Stomach (tissue), 8 donors: ENCODE measurements at regions not wholly inside any gene's neighbourhood (a gene's known extent, or its start where the extent isn't known, plus 50 kb on each side); places are given as distances from the start of the nearest gene placed in this dataset.

Experiments used
- DNase-seq, 2 donors: peaks; one replicate each; pipeline versions ENCODE4 v3.0.0 to v3.0.0-alpha.2; 2013 to 2019
- H3K27ac ChIP-seq, 5 donors: fragments of 200-600 bp in 4 of 5; sonication (generic) in 4 of 5; one replicate each; pipeline ENCODE4 v1.5.1; 2013 to 2019; ENCODE audit warnings: mild to moderate bottlenecking in 1 of 5, moderate library complexity in 1 of 5
- H3K27me3 ChIP-seq, 3 donors: fragments of 200-600 bp; sonication (generic); one replicate each; pipeline ENCODE4 v1.5.1; 2017 to 2019; ENCODE audit warnings: mixed run types in 1 of 3
- H3K36me3 ChIP-seq, 4 donors: fragments of 200-600 bp; sonication (generic); 1 replicate in 3 of 4; 2 replicates in 1 of 4; pipeline ENCODE4 v1.5.1; 2016 to 2019
- H3K4me1 ChIP-seq, 4 donors: fragments of 200-600 bp; sonication (generic); one replicate each; pipeline ENCODE4 v1.5.1; 2016 to 2019
- H3K4me3 ChIP-seq, 4 donors: fragments of 200-600 bp; sonication (generic) in 3 of 4; one replicate each; pipeline ENCODE4 v1.5.1; 2016 to 2019; ENCODE audit warnings: mild to moderate bottlenecking in 1 of 4
- H3K9me3 ChIP-seq, 4 donors: fragments of 200-600 bp; sonication (generic); one replicate each; pipeline ENCODE4 v1.5.1; 2016 to 2019
- CTCF ChIP-seq, 7 experiments: fragments of 450-650 bp in 4 of 7; fragments of 200-600 bp in 3 of 7; sonication (generic) in 3 of 7; IDR thresholded peaks; one replicate each; pipeline ENCODE4 v1.5.1; 2016 to 2019; ENCODE audit warnings: antibody characterized with exemption in 7 of 7, control low read depth in 2 of 7, mild to moderate bottlenecking in 1 of 7
- EP300 ChIP-seq: sonication (generic); formaldehyde crosslinking; IDR thresholded peaks from one replicate; pipeline ENCODE4 v1.6.1; 2017; ENCODE audit warnings: antibody characterized with exemption
- POLR2A ChIP-seq, 4 donors: fragments of 450-650 bp; IDR thresholded peaks; one replicate each; pipeline ENCODE4 v1.6.1; 2016; ENCODE audit warnings: antibody characterized with exemption in 4 of 4, control low read depth in 2 of 4, mild to moderate bottlenecking in 1 of 4, moderate library complexity in 1 of 4
- POLR2AphosphoS5 ChIP-seq, 3 donors: sonication (generic); formaldehyde crosslinking; IDR thresholded peaks; one replicate each; pipeline ENCODE4 v1.6.1; 2016; ENCODE audit warnings: antibody characterized with exemption in 3 of 3
- WGBS, 5 donors: extraction: QIAGEN DNeasy Blood & Tissue Kit in 3 of 5; methylation state at CpG; one replicate each; pipeline versions ENCODE4 v1.1.5 to v1.1.7; 2013 to 2018; 5-methylcytosine and 5-hydroxymethylcytosine counted together
- intact Hi-C: fragments of 100-400 bp; cut with DNase I; formaldehyde crosslinking; loops from one replicate; pipeline ENCODE4 v1.15.1; 2023; ENCODE audit warnings: low total_unique reads
- donor health status: healthy with polysubstance abuse.
- donor health status: Bipolar disorder and iron deficiency.
- donor health status: healthy.

- H3K36me3 ChIP-seq = no peaks in the 10 kb centered on the region
- no peak overlapping the region for H3K4me3 ChIP-seq
- no peak overlapping the region for H3K27ac ChIP-seq
- no peaks in the 10 kb centered on the region for H3K4me1 ChIP-seq
- intact Hi-C loops = no loop called here
- peaks cover 0 to 8% (median 4%) of the 10 kb centered on the region in 4 donors for H3K9me3 ChIP-seq
- H3K27me3 ChIP-seq = no peaks in the 10 kb centered on the region
- no peak for DNase-seq
- TF ChIP-seq POLR2AphosphoS5 (IDR thresholded peaks at IDR 0.05) = no peak
- no peak for TF ChIP-seq POLR2A (IDR thresholded peaks at IDR 0.05)
- no peak for TF ChIP-seq EP300
- no peak for TF ChIP-seq CTCF (IDR thresholded peaks at IDR 0.05)
These were observed 1229.4 kb upstream of the FAM98A start for GRCh38 chr2:34828481-34828880.

- Histone ChIP-seq H3K4me3 (no peak overlapping the region), H3K27me3 (no peaks in the 10 kb centered on the region), H3K4me1 (no peaks in the 10 kb centered on the region), H3K36me3 (no peaks in the 10 kb centered on the region), H3K27ac (no peak overlapping the region), H3K9me3 (peaks cover 0 to 8% (median 4%) of the 10 kb centered on the region in 4 donors)
- intact Hi-C loops = no loop called here
- no peak for TF ChIP-seq CTCF (IDR thresholded peaks at IDR 0.05)
- no peak for TF ChIP-seq EP300
- TF ChIP-seq POLR2AphosphoS5 (IDR thresholded peaks at IDR 0.05) = no peak
- no peak for TF ChIP-seq POLR2A (IDR thresholded peaks at IDR 0.05)
- WGBS, 5 donors = 87 to 97% (median 95%) methylated on average over 1 of the region's 1 CpG
- no peak for DNase-seq
These were observed 1228.3 kb upstream of the FAM98A start for GRCh38 chr2:34827398-34827797.

GRCh38 chr2:34825686-34826085, 1226.6 kb upstream of the FAM98A start:
- WGBS, 5 donors = 85 to 89% (median 87%) methylated on average over 4 of the region's 4 CpGs
- intact Hi-C loops = no loop called here

GRCh38 chr2:34822616-34823015, 1223.5 kb upstream of the FAM98A start:
- DNase-seq = no peak

More at GRCh38 chr2:34825686-34826085, 1226.6 kb upstream of the FAM98A start:
- Histone ChIP-seq H3K27ac (no peak overlapping the region), H3K4me1 (no peaks in the 10 kb centered on the region), H3K4me3 (no peak overlapping the region), H3K9me3 (peaks cover 0 to 8% (median 4%) of the 10 kb centered on the region in 4 donors), H3K27me3 (no peaks in the 10 kb centered on the region), H3K36me3 (no peaks in the 10 kb centered on the region)
- no peak for DNase-seq
- TF ChIP-seq POLR2AphosphoS5 (IDR thresholded peaks at IDR 0.05) = no peak
- TF ChIP-seq CTCF (IDR thresholded peaks at IDR 0.05) = no peak
- no peak for TF ChIP-seq POLR2A (IDR thresholded peaks at IDR 0.05)
- TF ChIP-seq EP300 = no peak

More at GRCh38 chr2:34822616-34823015, 1223.5 kb upstream of the FAM98A start:
- TF ChIP-seq CTCF (IDR thresholded peaks at IDR 0.05) (no peak), POLR2A (IDR thresholded peaks at IDR 0.05) (no peak), POLR2AphosphoS5 (IDR thresholded peaks at IDR 0.05) (no peak), EP300 (no peak)
- H3K27ac ChIP-seq = no peak overlapping the region
- no peaks in the 10 kb centered on the region for H3K36me3 ChIP-seq
- WGBS, 5 donors = 60 to 73% (median 69%) methylated on average over 3 of the region's 3 CpGs
- H3K4me1 ChIP-seq = no peaks in the 10 kb centered on the region
- no peak overlapping the region for H3K4me3 ChIP-seq
- H3K27me3 ChIP-seq = no peaks in the 10 kb centered on the region
- intact Hi-C loops = no loop called here
- no peaks in the 10 kb centered on the region for H3K9me3 ChIP-seq
